ENCODE measurements at regions not wholly inside any gene's neighbourhood (a gene's known extent, or its start where the extent isn't known, plus 50 kb on each side); places are given as distances from the start of the nearest gene placed in this dataset.

- no peak for TF ChIP-seq EZH2 (IDR thresholded peaks at IDR 0.05)
- no peak for TF ChIP-seq MAX (IDR thresholded peaks at IDR 0.05)
- TF ChIP-seq POLR2A (IDR thresholded peaks at IDR 0.05; ENCODE audit: borderline replicate concordance, extremely low read depth, insufficient read depth, insufficient read length): no peak
- TF ChIP-seq CTCF (IDR thresholded peaks at IDR 0.05 in 2 of 3, conservative IDR thresholded peaks at IDR 0.05 in 1 of 3; ENCODE audit: borderline replicate concordance in 1 of 3, insufficient read depth in 1 of 3, low read depth in 2 of 3, low read length in 2 of 3): no peak
- no peak for TF ChIP-seq ELF1 (IDR thresholded peaks at IDR 0.05; ENCODE audit: borderline replicate concordance, low read depth)
- TF ChIP-seq EGR1 (IDR thresholded peaks at IDR 0.05; ENCODE audit: low read depth): no peak
- no peak for TF ChIP-seq CEBPB (IDR thresholded peaks at IDR 0.05; ENCODE audit: low read depth)
- no peak for TF ChIP-seq ZBTB33 (IDR thresholded peaks at IDR 0.05; ENCODE audit: extremely low read depth, insufficient replicate concordance, low read length)
- TF ChIP-seq EZH2phosphoT487 (IDR thresholded peaks at IDR 0.05; ENCODE audit: borderline replicate concordance): no peak
- TF ChIP-seq REST (IDR thresholded peaks at IDR 0.05; ENCODE audit: low read depth): no peak
- TF ChIP-seq YY1 (IDR thresholded peaks at IDR 0.05; ENCODE audit: extremely low read depth, insufficient replicate concordance, low read depth, low read length): no peak
- TF ChIP-seq SP1 (IDR thresholded peaks at IDR 0.05; ENCODE audit: low read depth): no peak
- TF ChIP-seq FOSL1 (IDR thresholded peaks at IDR 0.05; ENCODE audit: low read depth): no peak
Measured at GRCh38 chr4:53956454-53956853, 108.0 kb downstream of the CHIC2 start.

All from HCT116 (cell line).